Colonic mucosa (tissue), 4 donors: ENCODE measurements at regions not wholly inside any gene's neighbourhood (a gene's known extent, or its start where the extent isn't known, plus 50 kb on each side); places are given as distances from the start of the nearest gene placed in this dataset.

Experiments used
- DNase-seq: peaks from one replicate; pipeline ENCODE4 v3.0.0-alpha.2; 2020
- H3K27ac ChIP-seq: fragments of 200-600 bp; one replicate; pipeline ENCODE4 v1.8.0; 2021
- H3K27me3 ChIP-seq: fragments of 200-600 bp; one replicate; pipeline ENCODE4 v1.8.0; 2021
- H3K36me3 ChIP-seq: fragments of 200-600 bp; one replicate; pipeline ENCODE4 v1.8.0; 2021
- H3K4me1 ChIP-seq: fragments of 200-600 bp; one replicate; pipeline ENCODE4 v1.8.0; 2021; ENCODE audit warnings: mild to moderate bottlenecking
- H3K4me3 ChIP-seq: fragments of 200-600 bp; one replicate; pipeline ENCODE4 v1.8.0; 2021
- H3K9ac ChIP-seq, 2 donors: one replicate each; pipeline ENCODE4 v1.7.0; 2013; ENCODE audit warnings: control low read depth in 2 of 2, low read depth in 2 of 2, low read length in 2 of 2
- H3K9me3 ChIP-seq: fragments of 200-600 bp; one replicate; pipeline ENCODE4 v1.8.0; 2021
- intact Hi-C: fragments of 100-400 bp; cut with DNase I; formaldehyde crosslinking; loops from one replicate; pipeline ENCODE4 v1.14.1; 2022
- TF ChIP-seq, protein P1 (sequence below): fragments of 200-600 bp; IDR thresholded peaks from one replicate; pipeline ENCODE4 v1.8.0; 2022; ENCODE audit warnings: antibody characterized with exemption, mild to moderate bottlenecking
- donor health status: healthy.
- donor health status: DM: no; HTN: no; CAD: no.
- donor health status: DM: no; HTN: no; CAD: no.

DNA sequence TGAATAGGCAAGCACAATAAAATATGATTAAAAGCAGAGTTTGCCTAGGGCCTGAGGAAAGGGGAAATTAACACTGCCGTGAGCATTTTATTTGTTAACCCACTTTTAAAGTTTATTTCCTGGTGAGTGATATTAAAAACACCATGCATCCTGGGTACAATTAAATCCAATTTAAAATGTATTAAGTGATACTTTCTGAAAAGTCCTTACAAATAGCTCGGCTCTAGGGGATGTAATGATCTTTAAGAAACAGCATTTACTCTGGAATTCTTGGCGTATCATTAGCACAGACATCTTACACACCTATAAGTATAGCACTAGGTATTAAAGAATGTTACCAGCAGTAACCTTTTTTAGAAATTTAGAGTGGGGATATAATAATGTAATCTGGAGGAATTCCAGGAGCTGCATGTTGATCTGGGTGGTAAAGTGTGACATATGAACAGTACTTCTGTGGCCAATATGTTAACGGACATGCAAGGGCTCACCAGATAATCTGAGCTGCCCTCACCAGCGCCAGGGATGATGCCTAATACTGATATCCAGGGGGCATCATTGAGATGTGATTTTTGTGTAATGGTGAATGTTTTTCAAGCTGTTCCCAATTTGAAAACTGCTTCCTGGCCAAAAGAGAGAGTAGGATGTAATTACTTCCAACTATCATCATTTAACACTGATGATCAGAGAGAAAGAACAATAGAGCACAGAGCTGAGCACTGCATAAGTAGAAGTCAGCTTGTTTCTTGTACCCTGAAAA lies 235.9 kb downstream of the DSEL start:
- no peaks in the 10 kb centered on the region for H3K36me3 ChIP-seq
- H3K27ac ChIP-seq, result no peak overlapping the region
- H3K4me3 ChIP-seq, result no peak overlapping the region
- no peak for DNase-seq
- H3K4me1 ChIP-seq, result no peaks in the 10 kb centered on the region
- H3K27me3 ChIP-seq, result no peaks in the 10 kb centered on the region
- TF ChIP-seq, protein P1, sequence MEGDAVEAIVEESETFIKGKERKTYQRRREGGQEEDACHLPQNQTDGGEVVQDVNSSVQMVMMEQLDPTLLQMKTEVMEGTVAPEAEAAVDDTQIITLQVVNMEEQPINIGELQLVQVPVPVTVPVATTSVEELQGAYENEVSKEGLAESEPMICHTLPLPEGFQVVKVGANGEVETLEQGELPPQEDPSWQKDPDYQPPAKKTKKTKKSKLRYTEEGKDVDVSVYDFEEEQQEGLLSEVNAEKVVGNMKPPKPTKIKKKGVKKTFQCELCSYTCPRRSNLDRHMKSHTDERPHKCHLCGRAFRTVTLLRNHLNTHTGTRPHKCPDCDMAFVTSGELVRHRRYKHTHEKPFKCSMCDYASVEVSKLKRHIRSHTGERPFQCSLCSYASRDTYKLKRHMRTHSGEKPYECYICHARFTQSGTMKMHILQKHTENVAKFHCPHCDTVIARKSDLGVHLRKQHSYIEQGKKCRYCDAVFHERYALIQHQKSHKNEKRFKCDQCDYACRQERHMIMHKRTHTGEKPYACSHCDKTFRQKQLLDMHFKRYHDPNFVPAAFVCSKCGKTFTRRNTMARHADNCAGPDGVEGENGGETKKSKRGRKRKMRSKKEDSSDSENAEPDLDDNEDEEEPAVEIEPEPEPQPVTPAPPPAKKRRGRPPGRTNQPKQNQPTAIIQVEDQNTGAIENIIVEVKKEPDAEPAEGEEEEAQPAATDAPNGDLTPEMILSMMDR, result no peak
- intact Hi-C loops, result no loop called here
- no peaks in the 10 kb centered on the region for H3K9me3 ChIP-seq
- no peak overlapping the region for H3K9ac ChIP-seq

DNA sequence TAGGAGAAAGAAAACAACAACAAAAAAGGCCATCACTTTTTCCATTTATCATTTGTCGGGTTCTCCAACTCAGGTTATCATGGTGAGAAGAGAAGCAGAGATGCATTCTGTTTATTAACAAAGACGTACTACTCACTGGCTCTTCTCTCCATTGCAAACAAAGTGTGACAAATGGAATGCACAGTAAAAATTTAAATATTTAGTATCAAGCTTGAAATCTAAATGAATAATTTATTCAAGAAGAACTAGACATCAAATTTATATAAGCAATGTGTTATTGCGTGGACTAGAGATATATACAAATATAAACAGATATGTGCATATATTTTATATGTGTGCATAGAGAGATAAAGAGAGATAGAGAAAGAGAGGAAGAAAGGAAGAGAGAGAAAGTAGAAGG lies 236.5 kb downstream of the DSEL start:
- no peaks in the 10 kb centered on the region for H3K4me1 ChIP-seq
- no peak overlapping the region for H3K27ac ChIP-seq
- H3K36me3 ChIP-seq, result no peaks in the 10 kb centered on the region
- H3K9ac ChIP-seq, result no peak overlapping the region
- H3K4me3 ChIP-seq, result no peak overlapping the region
- no peak for DNase-seq
- no peaks in the 10 kb centered on the region for H3K27me3 ChIP-seq
- no peaks in the 10 kb centered on the region for H3K9me3 ChIP-seq
- TF ChIP-seq, protein P1, result no peak
- intact Hi-C loops, result no loop called here

DNA sequence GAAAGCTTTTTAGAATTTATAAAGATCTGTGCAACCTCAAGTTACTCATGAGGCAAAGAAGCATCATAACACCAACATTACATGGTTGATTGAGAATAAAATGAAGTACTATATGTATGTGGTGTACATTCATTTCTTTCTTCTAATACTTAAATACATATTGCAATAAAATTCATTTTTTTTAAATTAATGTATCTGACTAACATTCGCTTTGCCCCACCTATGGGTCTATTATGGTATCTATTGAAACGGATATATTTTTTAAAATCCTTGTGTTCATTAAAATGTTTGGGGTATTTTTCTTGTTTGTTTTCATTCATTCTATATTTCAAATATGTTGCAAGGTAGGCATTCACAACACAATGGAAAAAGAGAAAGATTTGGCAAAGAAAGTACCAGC lies 237.5 kb downstream of the DSEL start:
- no peaks in the 10 kb centered on the region for H3K36me3 ChIP-seq
- H3K9ac ChIP-seq, result no peak overlapping the region
- H3K4me3 ChIP-seq, result no peak overlapping the region
- no peak for DNase-seq
- intact Hi-C loops, result no loop called here
- no peaks in the 10 kb centered on the region for H3K9me3 ChIP-seq
- H3K27ac ChIP-seq, result no peak overlapping the region
- TF ChIP-seq, protein P1, result no peak
- no peaks in the 10 kb centered on the region for H3K4me1 ChIP-seq
- no peaks in the 10 kb centered on the region for H3K27me3 ChIP-seq

DNA sequence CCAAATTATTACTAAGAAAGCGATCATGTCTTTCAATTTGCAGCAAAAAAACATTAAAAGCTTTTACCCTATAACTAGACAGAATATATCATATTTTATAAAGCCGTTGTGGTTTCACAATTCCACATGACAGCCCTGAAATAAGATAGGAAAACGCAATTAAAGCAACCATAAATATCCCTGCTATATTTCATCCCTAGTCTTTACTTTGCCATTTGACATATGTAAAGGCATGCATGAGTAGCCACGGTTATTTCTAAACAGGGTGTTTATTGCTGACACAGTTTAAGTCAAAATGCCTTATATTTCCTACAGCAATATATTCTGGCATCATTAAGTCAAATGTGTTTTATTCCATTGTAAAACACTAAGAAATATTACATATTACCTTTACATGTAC lies 239.9 kb downstream of the DSEL start:
- Histone ChIP-seq H3K4me1 (no peaks in the 10 kb centered on the region), H3K9me3 (no peaks in the 10 kb centered on the region), H3K27me3 (no peaks in the 10 kb centered on the region), H3K36me3 (no peaks in the 10 kb centered on the region), H3K4me3 (no peak overlapping the region), H3K27ac (no peak overlapping the region), H3K9ac (no peak overlapping the region)
- intact Hi-C loops, result no loop called here
- DNase-seq, result no peak
- TF ChIP-seq, protein P1, result no peak

DNA sequence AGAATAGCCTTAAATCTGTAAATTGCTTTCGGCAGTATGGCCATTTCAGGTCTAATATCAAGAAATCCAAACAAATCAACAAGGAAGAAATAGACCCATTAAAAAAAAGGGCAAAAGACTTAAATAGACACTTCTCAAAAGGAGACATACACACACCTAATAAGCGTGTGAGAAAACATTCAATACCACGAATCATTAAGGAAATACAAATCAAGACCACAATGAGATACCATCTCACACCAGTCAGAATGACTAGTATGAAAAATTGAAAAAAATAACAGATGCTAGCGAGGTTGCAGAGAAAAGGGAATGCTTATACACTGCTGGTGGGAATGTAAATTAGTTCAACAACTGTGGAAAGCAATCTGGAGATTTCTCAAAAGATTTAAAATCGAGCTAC lies 243.2 kb downstream of the DSEL start:
- Histone ChIP-seq H3K4me1 (no peaks in the 10 kb centered on the region), H3K4me3 (no peak overlapping the region), H3K27ac (no peak overlapping the region), H3K36me3 (no peaks in the 10 kb centered on the region), H3K27me3 (no peaks in the 10 kb centered on the region), H3K9ac (no peak overlapping the region), H3K9me3 (no peaks in the 10 kb centered on the region)
- TF ChIP-seq, protein P1, result no peak
- no peak for DNase-seq
- intact Hi-C loops, result no loop called here
